Activated T-helper 9 cell treated with anti-CD3 and anti-CD28 coated beads, Interleukin-2, amount 50 U/mL, for 16 hours (primary cell): ENCODE measurements at regions not wholly inside any gene's neighbourhood (a gene's known extent, or its start where the extent isn't known, plus 50 kb on each side); places are given as distances from the start of the nearest gene placed in this dataset.

Experiments used
- DNase-seq: peaks from one replicate; pipeline ENCODE4 v3.0.0-alpha.2; 2020; ENCODE audit warnings: low read depth

DNA sequence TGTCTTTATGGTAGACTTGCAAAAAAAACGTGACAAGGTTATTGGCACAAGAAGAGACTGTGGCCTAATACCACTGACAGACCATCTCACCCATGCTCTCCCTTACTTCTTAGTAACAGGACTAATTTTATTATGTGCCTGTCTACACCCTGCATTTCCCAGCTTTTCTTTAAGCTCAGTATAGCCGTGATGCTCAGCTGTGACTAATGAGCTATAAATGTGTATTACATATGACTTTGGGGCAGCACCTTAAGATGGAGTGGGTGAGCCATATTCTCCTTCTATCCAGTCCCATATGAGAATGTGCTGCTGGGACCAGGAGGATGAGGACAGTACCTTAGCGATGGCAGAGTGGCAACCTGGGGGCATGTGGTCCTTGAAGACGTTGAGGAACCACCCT lies 293.5 kb downstream of the RNF144A start:
- no peak for DNase-seq

DNA sequence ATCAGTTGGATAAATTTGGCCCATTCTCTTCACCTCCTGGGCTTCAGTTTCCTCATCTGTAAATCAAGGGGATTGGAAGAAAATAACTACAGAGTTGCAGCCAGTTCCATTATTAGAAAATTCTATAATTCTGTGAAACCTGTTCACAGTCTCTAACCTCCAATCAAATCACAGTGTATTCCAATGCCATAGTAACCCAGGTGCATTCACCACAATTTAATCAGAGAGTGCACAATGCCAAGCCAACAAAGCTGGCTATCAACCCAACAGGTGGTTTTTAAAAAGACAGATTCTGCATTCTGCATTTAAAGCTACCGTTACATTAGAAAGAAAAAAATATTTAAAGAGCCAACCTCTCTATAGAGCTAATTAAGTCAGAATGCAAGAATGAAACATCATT lies 308.6 kb downstream of the RNF144A start:
- DNase-seq: no peak

DNA sequence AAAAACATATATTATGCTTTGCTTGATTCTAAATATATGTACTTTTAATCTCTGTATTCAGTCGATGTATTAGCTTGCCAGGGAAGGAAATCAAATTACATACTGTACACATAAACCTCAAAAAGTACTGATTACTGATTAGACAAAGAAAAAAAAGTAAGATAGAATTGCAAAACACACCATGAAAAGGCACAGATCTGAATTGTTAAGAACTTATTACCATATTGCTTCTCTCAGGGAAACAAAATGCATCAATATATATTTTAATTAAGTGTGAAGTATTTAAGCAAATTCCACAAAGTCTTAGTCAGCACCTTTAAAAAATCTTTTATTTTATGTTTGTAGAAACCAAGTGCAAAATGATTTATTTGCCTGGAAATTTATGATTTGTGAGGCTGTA lies 309.3 kb downstream of the RNF144A start:
- DNase-seq: no peak

DNA sequence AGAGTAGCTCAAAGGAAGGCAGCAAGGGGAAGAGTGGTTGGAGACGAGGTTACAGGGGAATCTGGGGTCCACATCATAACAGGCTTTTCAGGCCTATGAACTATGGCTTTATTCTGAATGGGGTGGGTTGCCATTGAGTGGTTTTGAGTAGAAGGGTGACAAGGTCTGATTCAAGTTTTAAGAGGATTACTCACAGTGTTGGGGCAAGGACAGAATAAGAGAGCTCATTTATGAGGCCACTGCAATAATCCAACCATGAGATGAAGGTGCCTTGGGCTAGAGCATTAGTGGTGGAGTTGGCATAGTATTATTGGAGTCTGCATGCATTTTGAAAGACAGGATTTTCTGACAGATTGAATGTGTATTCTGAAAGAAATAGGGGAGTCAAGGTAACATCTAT lies 315.9 kb downstream of the RNF144A start:
- no peak for DNase-seq

DNA sequence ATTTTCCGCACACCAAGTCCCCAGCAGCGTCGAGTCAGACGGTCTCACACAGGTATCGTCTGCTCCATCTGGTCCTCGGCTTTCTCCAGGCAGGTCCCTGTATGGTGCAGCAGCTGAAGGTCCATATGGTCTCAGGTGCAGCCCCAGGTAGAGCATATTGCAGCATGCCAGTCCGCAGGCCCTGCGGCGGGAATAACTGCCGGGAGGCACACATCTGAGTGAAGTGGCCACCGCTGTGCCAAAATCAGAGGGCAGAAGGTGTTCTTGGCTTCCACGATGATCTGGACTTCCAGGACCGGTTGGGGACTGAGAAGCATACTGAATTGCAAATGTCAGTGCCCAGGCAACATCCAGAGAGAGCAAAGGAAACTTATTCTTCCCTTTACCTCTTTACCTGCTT lies 320.3 kb downstream of the RNF144A start:
- no peak for DNase-seq

DNA sequence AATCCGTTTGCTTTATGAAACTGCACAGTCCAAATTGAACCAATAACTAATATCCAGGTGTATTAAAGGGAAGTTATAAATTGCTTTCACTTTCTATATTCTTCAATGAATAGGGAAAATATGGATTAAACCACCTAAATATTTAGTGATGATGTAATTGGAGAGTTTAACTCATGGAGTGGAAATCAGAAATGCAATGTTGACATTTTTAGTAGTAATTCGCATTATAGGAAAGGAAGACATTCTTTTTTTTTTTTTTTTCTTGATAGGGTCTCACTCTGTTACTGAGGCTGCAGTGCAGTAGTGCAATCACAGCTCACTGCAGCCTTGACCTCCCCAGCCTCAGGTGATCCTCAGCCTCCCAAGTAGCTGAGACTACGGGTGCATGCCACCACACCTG lies 321.9 kb downstream of the RNF144A start:
- DNase-seq: no peak

DNA sequence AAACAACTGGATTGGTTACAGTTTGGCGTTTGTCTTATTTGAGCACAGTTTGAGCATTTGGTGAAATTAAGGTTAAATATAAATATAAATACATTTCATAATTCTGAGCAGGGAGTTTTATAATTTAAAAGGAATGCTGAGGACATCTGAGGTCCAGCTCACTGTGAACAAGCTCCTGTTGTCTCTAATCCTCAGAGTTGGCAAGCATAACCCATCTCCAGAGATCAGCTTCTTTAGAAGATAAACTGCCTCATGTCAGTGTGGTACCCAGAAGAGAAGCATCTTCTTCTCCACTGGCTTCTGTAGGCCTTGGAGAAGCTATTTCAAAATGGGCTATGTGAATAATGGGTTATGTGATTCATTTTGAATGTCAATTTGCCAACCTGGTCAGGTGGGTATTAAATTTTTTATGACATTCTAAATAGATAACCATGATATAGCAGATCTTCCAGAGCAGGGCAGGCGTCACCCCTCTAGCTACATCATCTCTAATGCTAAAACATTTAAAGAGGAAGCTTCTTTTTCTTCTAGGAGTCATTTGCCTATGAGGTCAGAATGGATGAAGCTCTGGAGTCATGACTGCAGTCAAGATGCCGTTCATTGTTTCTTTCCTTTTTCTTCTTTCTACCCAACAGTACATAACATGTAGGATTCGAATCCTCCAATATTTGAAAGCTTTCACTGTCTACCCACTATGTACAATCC lies 324.0 kb downstream of the RNF144A start:
- no peak for DNase-seq

DNA sequence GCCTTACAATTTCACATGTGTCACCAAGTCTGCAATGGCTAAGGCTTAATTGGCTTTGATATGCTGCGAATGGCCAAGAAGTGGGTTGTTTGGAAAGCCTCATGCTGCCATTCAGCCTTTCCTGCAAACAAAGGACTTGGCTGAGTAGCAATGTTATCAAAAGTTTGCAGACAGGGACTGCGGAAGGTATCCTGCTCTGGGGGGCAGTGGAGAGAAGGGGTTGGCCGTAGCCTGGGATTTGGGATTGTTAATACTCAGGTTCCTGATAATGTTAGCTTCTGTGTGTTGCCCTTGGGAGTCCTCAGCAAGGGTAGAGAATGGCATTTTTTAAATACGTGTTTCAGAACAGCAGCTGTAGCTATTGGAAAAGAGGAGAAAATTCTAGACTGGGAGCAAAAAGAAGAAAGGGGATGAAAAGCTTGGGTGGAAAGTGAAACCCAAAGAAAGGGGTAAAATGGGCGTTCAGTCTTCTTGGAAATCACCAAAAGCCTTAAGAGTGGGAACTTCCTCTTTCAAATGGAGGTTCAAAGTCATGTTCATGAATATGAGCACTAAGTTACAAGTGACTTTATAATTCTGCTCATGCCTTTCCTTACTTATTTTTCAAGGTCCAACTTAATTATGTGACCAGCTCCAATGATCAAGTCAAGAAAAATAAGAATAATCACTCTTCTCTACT lies 325.1 kb downstream of the RNF144A start:
- DNase-seq: no peak

DNA sequence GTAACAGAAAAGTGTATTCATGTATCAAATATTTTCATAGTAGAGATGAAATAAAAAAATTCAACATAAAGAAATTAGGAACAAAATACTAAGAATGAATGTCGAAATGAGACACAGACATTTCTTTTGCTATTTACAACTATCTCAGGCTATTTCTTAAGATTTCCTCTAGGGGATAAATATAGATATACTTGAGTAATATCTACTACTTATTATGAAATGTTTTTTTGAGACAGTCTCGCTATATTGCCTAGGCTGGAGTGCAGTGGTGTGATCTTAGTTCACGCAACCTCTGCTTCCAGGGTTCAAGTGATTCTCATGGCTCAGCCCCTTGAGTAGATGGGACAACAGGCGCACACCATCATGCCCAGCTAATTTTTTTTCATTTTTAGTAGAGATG lies 326.1 kb downstream of the RNF144A start:
- DNase-seq: no peak

DNA sequence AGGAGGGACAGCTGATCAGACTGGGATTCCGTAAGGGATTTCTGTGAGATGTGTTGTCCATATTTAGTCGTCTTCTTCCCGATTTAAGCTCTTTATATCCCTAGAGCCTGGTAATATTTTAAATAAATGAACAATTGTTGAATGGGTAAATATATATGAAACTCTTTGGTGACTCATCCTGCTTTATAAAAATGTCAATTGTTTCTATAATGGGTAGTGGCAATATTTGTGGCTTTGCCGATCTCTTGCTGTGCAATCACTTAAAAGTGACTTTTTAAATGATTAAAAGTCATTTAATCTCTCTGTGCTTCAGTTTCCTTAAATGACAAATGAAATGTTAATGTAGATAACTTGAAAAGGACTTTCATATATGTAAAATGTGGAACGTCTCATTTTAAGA lies 339.2 kb downstream of the RNF144A start:
- DNase-seq: no peak

DNA sequence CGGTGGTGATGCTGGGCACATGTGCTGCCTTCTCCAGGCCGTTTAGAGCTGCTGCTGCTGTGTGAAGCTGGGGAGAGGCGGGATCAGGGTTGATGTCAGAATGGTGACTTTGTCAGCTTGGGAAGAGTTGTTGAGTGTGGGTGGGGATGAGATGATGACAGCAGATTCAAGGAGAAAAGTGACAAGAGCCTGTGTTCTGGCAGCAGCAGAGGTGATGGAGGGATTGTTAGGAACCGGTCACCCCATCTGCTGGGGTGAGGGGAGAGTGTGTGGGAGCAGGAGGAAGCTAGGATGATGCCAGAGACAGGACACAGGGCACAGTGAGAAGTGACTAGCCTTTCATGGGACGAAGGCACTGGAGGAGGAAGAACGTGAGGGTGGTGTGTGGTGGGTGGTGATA lies 345.5 kb downstream of the RNF144A start:
- DNase-seq: no peak

DNA sequence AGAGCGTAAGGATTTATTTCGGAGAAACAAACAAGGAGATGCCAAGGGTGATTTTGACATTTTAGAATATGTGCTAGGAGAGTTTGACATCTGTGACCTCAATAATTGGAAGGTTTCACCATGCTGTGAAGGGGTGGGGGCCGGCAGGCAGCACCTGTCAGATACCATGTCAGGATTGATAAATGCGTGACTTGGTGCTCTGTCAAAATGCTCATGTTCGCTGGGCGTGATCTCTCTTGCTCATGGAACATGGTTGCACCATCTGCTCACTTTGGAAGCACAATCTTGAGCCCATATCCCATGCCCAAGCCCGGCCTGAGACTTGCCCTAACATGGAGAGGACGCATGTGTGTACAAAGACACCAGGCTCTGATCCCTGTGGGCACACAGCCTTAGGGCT lies 347.6 kb downstream of the RNF144A start:
- no peak for DNase-seq

DNA sequence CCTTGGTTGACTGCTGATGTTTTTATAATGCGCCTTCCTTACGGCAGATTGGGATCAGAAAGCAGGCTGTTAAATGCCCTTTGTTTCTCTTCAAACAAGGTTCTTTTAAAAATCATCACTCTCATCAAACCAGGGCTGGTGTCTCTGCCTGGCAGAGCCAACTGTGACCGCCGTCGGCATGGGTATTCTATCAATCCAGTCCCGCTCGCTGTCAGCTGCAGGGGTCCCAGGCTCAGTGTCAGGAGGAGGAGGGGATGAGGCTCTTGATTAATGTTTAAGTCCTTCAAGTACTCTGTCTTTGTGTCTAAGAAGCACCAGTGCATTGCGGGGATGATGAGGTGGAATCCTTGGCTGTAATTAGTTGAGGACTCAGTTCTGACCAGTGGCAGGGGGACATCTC lies 348.1 kb downstream of the RNF144A start:
- no peak for DNase-seq

DNA sequence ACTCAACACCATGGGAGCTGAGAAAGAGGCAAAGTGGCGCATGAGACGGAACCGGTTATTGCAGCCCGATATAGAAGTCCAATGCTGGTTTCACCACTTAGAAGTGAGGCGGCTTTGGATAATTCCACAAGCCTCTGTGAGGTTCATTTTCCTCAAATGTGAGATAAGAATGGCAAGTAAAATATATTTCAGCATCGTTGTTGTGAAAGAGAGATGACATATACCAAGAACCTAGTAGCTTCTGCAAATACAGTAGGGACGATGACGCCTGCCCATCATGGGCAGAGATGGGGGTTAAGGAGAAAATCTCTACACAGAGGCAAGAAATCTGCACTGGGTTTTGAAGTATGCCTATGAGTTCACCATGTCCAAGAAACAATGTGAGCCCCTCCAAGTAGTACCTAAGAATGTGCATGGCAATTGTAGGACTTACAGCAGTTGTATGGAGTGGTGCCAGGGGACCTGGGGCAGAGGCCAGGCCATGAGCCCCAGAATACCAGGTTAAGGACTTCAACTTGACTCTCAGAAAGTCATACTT lies 352.0 kb downstream of the RNF144A start:
- no peak for DNase-seq

DNA sequence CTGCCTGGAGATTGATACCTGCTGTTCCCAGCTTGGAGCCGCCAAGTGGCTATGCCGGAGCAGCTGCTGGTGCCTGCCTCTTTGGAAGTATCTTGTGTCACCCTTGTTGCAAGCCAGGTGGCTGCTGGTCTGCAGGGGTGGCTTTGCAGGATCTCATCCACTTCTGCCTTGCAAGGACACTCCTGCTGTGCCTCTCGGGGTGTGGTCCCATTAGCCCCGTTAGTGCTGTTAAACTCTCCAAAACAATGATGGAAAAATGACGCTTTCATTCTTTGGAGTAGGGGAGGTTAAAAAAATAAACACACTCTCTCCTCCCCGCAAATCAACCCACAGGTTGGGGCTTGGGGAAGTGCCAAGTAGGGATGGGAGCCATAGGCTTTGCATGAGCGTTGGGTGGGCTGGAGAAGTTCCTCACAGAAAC lies 352.8 kb downstream of the RNF144A start:
- no peak for DNase-seq

DNA sequence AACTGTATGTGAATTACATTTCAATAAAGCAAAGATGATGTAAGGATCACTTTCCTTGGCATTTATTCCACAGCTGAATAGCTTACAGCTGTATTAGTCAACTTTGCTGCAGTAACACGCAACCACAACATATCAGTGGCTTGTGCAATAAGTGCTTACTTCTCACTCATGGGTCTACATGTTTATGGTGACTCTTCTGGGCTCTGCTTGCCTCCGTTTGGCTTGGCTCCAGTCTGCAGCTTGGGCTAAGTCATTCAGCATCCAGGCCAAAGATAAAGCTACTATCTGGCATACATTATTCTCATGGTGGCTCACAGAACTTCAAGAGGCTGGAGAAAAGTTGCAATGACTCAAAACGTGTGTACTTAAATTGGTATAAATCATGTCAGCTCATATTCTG lies 355.0 kb downstream of the RNF144A start:
- DNase-seq: no peak

DNA sequence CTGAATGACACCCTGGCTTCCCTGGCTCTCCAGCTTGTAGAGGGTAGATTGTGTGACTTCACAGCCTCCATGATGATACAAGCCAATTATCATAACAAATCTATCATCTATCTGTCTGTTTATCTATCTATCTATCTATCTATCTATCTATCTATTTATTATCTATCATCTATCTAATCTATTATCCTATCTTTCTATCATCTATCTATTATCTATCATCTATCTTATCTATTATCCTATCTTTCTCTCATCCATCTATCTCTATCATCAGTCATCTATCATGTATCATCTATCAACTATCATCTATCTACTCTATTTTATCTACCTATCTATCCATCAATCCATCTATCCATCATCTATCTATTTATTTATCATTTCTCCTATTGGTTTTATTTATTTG lies 361.8 kb downstream of the RNF144A start:
- DNase-seq: no peak

DNA sequence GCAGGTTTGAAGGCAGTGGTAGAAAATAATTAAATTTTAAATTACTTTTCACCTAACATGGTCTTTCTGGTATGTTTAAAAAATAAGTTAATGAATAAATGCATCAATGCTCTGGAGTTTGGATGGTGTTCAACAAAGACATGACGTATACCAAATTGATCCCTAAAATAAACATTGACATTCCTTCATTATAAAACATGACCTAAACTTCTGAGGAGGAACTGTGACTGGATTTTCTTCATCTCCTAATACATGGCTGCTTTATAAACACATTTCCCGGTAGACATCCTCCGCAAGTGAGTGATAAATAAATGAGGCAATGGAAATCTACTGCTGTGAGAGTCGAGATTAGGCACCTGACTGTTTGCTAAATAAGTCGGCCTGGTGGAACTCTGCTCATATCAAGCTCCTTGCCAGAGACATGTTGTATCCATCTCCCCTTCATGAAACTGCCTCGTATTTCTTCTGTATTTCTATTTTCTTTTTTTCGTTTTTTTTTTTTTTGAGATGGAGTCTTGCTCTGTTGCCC lies 362.3 kb downstream of the RNF144A start:
- DNase-seq: no peak

DNA sequence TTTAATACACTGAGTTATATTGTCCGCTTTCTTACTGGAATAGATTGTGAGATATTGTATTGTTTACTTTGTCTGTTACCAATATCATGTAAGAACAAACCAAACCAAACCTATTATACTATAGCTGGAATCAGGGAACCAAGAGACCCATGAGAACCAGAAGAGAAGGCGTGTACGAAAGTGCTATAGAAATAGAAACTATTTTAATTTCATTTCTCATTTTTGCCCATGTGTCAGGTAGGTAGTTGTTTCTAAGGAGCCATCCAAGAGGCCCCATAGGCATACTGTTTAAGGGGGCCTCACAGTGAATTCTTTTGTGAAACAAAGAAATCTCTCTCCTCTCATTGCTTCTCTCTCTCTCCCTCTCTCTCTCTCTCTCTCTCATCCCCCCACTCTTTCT lies 363.6 kb downstream of the RNF144A start:
- no peak for DNase-seq

DNA sequence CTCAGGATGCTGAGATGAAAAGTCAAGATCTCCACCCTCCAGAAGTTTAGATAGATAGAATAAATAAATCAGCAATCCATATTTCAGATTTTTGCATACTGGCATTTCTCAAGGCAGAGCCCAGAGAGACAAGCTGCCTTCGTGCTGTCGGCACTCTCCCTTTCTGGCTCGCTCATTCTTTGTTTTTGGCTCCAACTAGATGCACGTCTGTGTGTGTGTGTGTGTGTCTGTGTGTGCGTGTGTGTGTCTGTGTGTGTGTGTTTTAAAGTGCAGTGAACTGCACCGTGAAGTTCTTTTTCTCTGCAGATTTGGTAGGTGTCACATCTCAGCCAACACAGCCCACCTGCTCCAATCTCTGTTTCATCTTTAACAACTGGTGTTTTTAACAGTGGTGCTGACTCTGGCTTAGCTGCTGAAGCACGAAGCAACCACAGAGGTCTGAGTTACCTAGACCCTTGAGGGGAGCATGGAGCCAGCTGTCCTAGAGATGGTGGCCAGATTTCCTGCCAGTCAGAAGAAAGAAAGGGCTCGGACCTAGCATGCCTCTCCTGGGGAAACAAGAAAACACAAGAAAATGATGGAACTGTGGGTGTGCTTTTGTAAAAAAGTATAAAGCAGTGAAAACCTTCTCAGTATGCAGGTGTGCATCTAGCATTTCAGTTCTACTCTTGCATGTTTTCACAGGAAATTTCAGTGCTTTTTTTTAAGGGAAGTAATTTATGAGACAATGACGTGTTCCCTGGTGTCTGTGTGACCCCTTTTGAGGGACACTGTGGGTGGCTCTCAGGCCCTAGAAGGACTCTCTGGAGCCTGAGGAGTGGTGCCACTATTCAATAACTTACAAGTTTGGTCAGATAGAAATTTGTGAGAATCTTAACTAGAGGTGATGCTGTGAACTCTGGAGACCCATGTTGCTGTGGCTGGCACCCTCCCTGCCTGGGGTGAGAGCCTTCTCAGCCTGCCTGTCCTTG lies 364.3 kb downstream of the RNF144A start:
- no peak for DNase-seq

DNA sequence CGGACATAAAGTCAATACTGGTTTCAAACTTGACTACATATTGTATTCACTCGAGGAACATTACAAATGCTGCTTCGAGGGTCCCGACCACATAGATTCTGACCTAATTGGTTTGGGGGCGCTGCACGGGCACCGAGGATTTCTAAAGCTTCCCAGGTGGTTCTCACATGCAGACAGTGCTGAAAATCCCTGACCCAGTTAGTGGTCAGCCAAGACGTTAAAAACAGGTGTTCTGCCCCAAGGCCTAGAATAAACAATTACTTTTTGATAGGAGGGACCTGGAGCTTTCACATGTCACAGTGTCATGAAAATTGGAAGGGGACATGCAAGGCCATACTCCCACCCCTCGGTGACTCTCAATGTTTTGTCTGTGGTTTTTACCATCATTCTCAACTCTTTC lies 368.9 kb downstream of the RNF144A start:
- no peak for DNase-seq

DNA sequence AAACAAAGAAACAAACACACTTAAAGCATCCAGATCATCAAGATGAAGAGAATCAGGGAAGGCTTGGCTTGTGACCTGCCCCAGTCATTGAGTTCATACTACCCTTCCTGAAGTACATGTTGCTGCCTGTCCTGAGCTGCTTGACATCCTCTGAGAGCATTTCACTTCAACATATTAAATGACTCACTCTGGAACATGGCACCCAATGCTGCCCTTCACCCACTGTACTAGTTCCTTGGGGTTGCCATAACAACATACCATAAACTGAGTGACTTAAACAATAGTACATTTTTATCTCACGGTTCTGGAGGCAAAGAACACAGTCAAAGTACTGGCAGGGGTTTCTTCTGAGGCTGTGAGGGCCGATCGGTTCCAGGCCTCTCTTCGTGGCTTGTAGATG lies 371.3 kb downstream of the RNF144A start:
- DNase-seq: no peak
